Left kidney (tissue), 1 donor: ENCODE measurements at regions not wholly inside any gene's neighbourhood (a gene's known extent, or its start where the extent isn't known, plus 50 kb on each side); places are given as distances from the start of the nearest gene placed in this dataset.

Experiments used
- DNase-seq: peaks from one replicate; pipeline ENCODE4 v3.0.0-alpha.2; 2013

- DNase-seq = no peak
Measured at GRCh38 chr5:3362606-3362910, 233.1 kb upstream of the IRX1 start.

GRCh38 chr5:3361811-3362605 is 233.6 kb upstream of the IRX1 start:
- no peak for DNase-seq

- DNase-seq = no peak
Measured at GRCh38 chr5:3359642-3360041, 236.0 kb upstream of the IRX1 start.

- DNase-seq = no peak
Measured at GRCh38 chr5:3357291-3357690, 238.3 kb upstream of the IRX1 start.

GRCh38 chr5:3356016-3356415 is 239.6 kb upstream of the IRX1 start:
- DNase-seq = no peak

GRCh38 chr5:3355126-3355525 is 240.5 kb upstream of the IRX1 start:
- no peak for DNase-seq

- no peak for DNase-seq
Measured at GRCh38 chr5:3354606-3355005, 241.0 kb upstream of the IRX1 start.

GRCh38 chr5:3353561-3353960 is 242.1 kb upstream of the IRX1 start:
- DNase-seq = no peak

GRCh38 chr5:3352711-3353110 is 242.9 kb upstream of the IRX1 start:
- no peak for DNase-seq

GRCh38 chr5:3351581-3352442 is 243.8 kb upstream of the IRX1 start:
- DNase-seq = no peak

GRCh38 chr5:3350781-3351180 is 244.9 kb upstream of the IRX1 start:
- no peak for DNase-seq

GRCh38 chr5:3349704-3350565 is 245.7 kb upstream of the IRX1 start:
- no peak for DNase-seq

GRCh38 chr5:3348576-3349535 is 246.8 kb upstream of the IRX1 start:
- no peak for DNase-seq

- DNase-seq = no peak
Measured at GRCh38 chr5:3347741-3348140, 247.9 kb upstream of the IRX1 start.

- no peak for DNase-seq
Measured at GRCh38 chr5:3346111-3346820, 249.4 kb upstream of the IRX1 start.

- no peak for DNase-seq
Measured at GRCh38 chr5:3345195-3345594, 250.4 kb upstream of the IRX1 start.

- DNase-seq = no peak
Measured at GRCh38 chr5:3344671-3345070, 251.0 kb upstream of the IRX1 start.

GRCh38 chr5:3343911-3344310 is 251.7 kb upstream of the IRX1 start:
- no peak for DNase-seq

GRCh38 chr5:3343211-3343610 is 252.4 kb upstream of the IRX1 start:
- no peak for DNase-seq

GRCh38 chr5:3342271-3343100 is 253.1 kb upstream of the IRX1 start:
- DNase-seq = no peak
